H1 (cell line): ENCODE measurements at regions not wholly inside any gene's neighbourhood (a gene's known extent, or its start where the extent isn't known, plus 50 kb on each side); places are given as distances from the start of the nearest gene placed in this dataset.

Experiments used
- ASH2L ChIP-seq: fragments of 200-600, 300-600 bp; sonication (generic); IDR thresholded peaks from one replicate; pipeline ENCODE4 v1.7.1; 2017; ENCODE audit warnings: low read length
- CHD7 ChIP-seq: fragments of 300-600 bp; sonication (generic); IDR thresholded peaks from 2 replicates; pipeline ENCODE4 v1.7.1; 2012; ENCODE audit warnings: low read length, moderate library complexity, mild to moderate bottlenecking, inconsistent platforms; ENCODE audit not compliant: insufficient replicate concordance
- HDAC6 ChIP-seq: IDR thresholded peaks from one replicate; pipeline ENCODE4 v1.7.1; 2012; ENCODE audit warnings: low read depth, mild to moderate bottlenecking, inconsistent platforms, low read length, moderate library complexity
- NRF1 ChIP-seq: IDR thresholded peaks from 2 replicates; pipeline ENCODE4 v1.6.1; 2011; ENCODE audit warnings: mild to moderate bottlenecking, low read depth, low read length, improper control_type of control experiment
- RAD21 ChIP-seq, 2 experiments: IDR thresholded peaks in 1 of 2; conservative IDR thresholded peaks in 1 of 2; 2 replicates each; pipeline ENCODE4 v1.6.1; 2011; ENCODE audit warnings: low read depth in 2 of 2, low read length in 2 of 2, improper control_type of control experiment in 1 of 2, inconsistent platforms in 1 of 2, mild to moderate bottlenecking in 1 of 2, moderate library complexity in 1 of 2
- RNF2 ChIP-seq: fragments of 200-900, 300-1000 bp; sonication (generic); IDR thresholded peaks from 2 replicates; pipeline ENCODE4 v1.7.1; 2016; ENCODE audit warnings: borderline replicate concordance, low read depth, mild to moderate bottlenecking, antibody characterized with exemption, low read length; ENCODE audit not compliant: poor library complexity, severe bottlenecking; ENCODE audit errors: missing control alignments
- SUZ12 ChIP-seq: fragments of 200-600 bp; sonication (generic); IDR thresholded peaks from 2 replicates; pipeline ENCODE4 v1.6.1; 2012; ENCODE audit warnings: mild to moderate bottlenecking, inconsistent platforms, low read length, moderate library complexity, mixed read lengths
- TEAD4 ChIP-seq: IDR thresholded peaks from 2 replicates; pipeline ENCODE4 v1.6.1; 2012; ENCODE audit warnings: low read depth, low read length, inconsistent platforms, mixed read lengths

GRCh38 chr9:86708918-86709835, 238.1 kb downstream of the GAS1 start (continued):
- TF ChIP-seq CHD7 (no peak), ASH2L (no peak), TEAD4 (no peak), RNF2 (no peak), SUZ12 (no peak), HDAC6 (no peak), NRF1 (no peak), RAD21 (IDR thresholded peaks at IDR 0.05 in 1 of 2, conservative IDR thresholded peaks at IDR 0.05 in 1 of 2; ENCODE audit: low read depth in 2 of 2, low read length in 2 of 2) (no peak)
